Dermis microvascular lymphatic vessel endothelial cell (primary cell): ENCODE measurements at regions not wholly inside any gene's neighbourhood (a gene's known extent, or its start where the extent isn't known, plus 50 kb on each side); places are given as distances from the start of the nearest gene placed in this dataset.
A peak's percentile ranks its signal among the peaks of the same experiment; 100 is the strongest.

Experiments
- DNase-seq, 2 donors: peaks; one replicate each; pipeline versions ENCODE4 v3.0.0 to v3.0.0-alpha.2; 2010; ENCODE audit warnings: low read depth in 2 of 2

- no peak for DNase-seq
Measured at GRCh38 chr13:31927219-31927653, 104.3 kb upstream of the FRY start.

- DNase-seq = no peak
Measured at GRCh38 chr13:31929031-31929770, 102.4 kb upstream of the FRY start.

- no peak for DNase-seq
Measured at GRCh38 chr13:31930490-31930889, 101.1 kb upstream of the FRY start.

GRCh38 chr13:31930901-31931522 is 100.6 kb upstream of the FRY start:
- DNase-seq = no peak

GRCh38 chr13:31937436-31937835 is 94.1 kb upstream of the FRY start:
- no peak for DNase-seq

- no peak for DNase-seq
Measured at GRCh38 chr13:31940076-31940475, 91.5 kb upstream of the FRY start.

- no peak for DNase-seq
Measured at GRCh38 chr13:31943591-31943990, 88.0 kb upstream of the FRY start.

- DNase-seq = no peak
Measured at GRCh38 chr13:31944262-31945160, 87.1 kb upstream of the FRY start.

- peak; percentile 44 to 59 for DNase-seq
Measured at GRCh38 chr13:31945202-31945961, 86.2 kb upstream of the FRY start.

GRCh38 chr13:31946091-31946770 is 85.3 kb upstream of the FRY start:
- DNase-seq = no peak

- no peak for DNase-seq
Measured at GRCh38 chr13:31947105-31947504, 84.5 kb upstream of the FRY start.

GRCh38 chr13:31947506-31947905 is 84.1 kb upstream of the FRY start:
- no peak for DNase-seq

GRCh38 chr13:31949486-31949885 is 82.1 kb upstream of the FRY start:
- no peak for DNase-seq

- DNase-seq = peak in 1 of 2 donors; percentile 28
Measured at GRCh38 chr13:31950111-31950815, 81.3 kb upstream of the FRY start.

- DNase-seq = no peak
Measured at GRCh38 chr13:31951215-31951678, 80.3 kb upstream of the FRY start.

- no peak for DNase-seq
Measured at GRCh38 chr13:31952641-31953380, 78.8 kb upstream of the FRY start.

GRCh38 chr13:31955101-31955500 is 76.5 kb upstream of the FRY start:
- no peak for DNase-seq

GRCh38 chr13:31955741-31956140 is 75.8 kb upstream of the FRY start:
- DNase-seq = no peak

GRCh38 chr13:31956980-31957644 is 74.5 kb upstream of the FRY start:
- DNase-seq = no peak
